ENCODE measurements at regions not wholly inside any gene's neighbourhood (a gene's known extent, or its start where the extent isn't known, plus 50 kb on each side); places are given as distances from the start of the nearest gene placed in this dataset.

- Histone ChIP-seq H3K4me3 (no peak overlapping the region), H3K4me1 (no peaks in the 10 kb centered on the region), H3K27ac (no peak overlapping the region), H3K27me3 (no peaks in the 10 kb centered on the region), H3K9me3 (no peaks in the 10 kb centered on the region), H3K36me3 (no peaks in the 10 kb centered on the region)
- no peak for DNase-seq
- 27% methylated on average over 1 of the region's 1 CpG for WGBS (ENCODE audit: insufficient coverage, low coverage, low lambda C conversion rate, missing lambda C conversion rate)
- ATAC-seq, result no peak
- TF ChIP-seq POLR2A (IDR thresholded peaks at IDR 0.05), result no peak
- TF ChIP-seq, protein P1, sequence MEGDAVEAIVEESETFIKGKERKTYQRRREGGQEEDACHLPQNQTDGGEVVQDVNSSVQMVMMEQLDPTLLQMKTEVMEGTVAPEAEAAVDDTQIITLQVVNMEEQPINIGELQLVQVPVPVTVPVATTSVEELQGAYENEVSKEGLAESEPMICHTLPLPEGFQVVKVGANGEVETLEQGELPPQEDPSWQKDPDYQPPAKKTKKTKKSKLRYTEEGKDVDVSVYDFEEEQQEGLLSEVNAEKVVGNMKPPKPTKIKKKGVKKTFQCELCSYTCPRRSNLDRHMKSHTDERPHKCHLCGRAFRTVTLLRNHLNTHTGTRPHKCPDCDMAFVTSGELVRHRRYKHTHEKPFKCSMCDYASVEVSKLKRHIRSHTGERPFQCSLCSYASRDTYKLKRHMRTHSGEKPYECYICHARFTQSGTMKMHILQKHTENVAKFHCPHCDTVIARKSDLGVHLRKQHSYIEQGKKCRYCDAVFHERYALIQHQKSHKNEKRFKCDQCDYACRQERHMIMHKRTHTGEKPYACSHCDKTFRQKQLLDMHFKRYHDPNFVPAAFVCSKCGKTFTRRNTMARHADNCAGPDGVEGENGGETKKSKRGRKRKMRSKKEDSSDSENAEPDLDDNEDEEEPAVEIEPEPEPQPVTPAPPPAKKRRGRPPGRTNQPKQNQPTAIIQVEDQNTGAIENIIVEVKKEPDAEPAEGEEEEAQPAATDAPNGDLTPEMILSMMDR (IDR thresholded peaks at IDR 0.05), result no peak
- intact Hi-C loops (cut with DNase I), result no loop called here
Measured at GRCh38 chr9:109710830-109711229, 69.2 kb upstream of the PALM2AKAP2 start.

- intact Hi-C loops (cut with DNase I), result no loop called here
- ATAC-seq (no peak), DNase-seq (no peak)
- no peaks in the 10 kb centered on the region for H3K9me3 ChIP-seq
- 58% methylated on average over 3 of the region's 6 CpGs for WGBS (ENCODE audit: insufficient coverage, low coverage, low lambda C conversion rate, missing lambda C conversion rate)
- no peak overlapping the region for H3K27ac ChIP-seq
- no peaks in the 10 kb centered on the region for H3K4me1 ChIP-seq
- no peak for TF ChIP-seq POLR2A (IDR thresholded peaks at IDR 0.05)
- TF ChIP-seq, protein P1 (IDR thresholded peaks at IDR 0.05), result no peak
- no peak overlapping the region for H3K4me3 ChIP-seq
- no peaks in the 10 kb centered on the region for H3K27me3 ChIP-seq
- H3K36me3 ChIP-seq, result no peaks in the 10 kb centered on the region
Measured at GRCh38 chr9:109715344-109715743, 64.7 kb upstream of the PALM2AKAP2 start.

DNA sequence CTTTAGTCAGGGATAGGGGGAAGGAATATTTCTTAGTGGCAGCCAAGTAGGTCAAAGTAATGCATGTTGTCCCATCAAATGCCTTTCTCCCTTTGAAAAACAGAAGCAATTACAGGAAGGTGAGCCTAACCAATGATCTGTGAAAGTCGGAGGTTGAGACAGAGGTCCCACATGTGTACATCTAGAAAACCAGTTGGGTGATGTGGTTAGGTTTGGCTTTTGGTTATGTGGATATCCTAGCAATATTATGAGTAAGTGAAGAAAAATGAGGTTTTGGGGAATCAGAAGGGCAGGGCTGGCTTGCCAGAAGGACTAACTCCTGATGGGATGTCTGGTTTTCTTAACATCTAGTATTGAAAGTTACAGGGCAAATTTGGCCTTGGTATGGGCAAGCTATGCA lies 63.4 kb upstream of the PALM2AKAP2 start:
- Histone ChIP-seq H3K27ac (no peak overlapping the region), H3K9me3 (no peaks in the 10 kb centered on the region), H3K4me3 (no peak overlapping the region), H3K36me3 (no peaks in the 10 kb centered on the region), H3K27me3 (no peaks in the 10 kb centered on the region), H3K4me1 (no peaks in the 10 kb centered on the region)
- TF ChIP-seq POLR2A (IDR thresholded peaks at IDR 0.05), result no peak
- TF ChIP-seq, protein P1 (IDR thresholded peaks at IDR 0.05), result no peak
- DNase-seq, result no peak
- no peak for ATAC-seq
- 88% methylated on average over 1 of the region's 1 CpG for WGBS (ENCODE audit: insufficient coverage, low coverage, low lambda C conversion rate, missing lambda C conversion rate)
- intact Hi-C loops (cut with DNase I), result no loop called here

GRCh38 chr9:109717342-109717741 lies 62.7 kb upstream of the PALM2AKAP2 start:
- no peak overlapping the region for H3K4me3 ChIP-seq
- intact Hi-C loops (cut with DNase I), result no loop called here
- ATAC-seq (no peak), DNase-seq (no peak)
- H3K36me3 ChIP-seq, result no peaks in the 10 kb centered on the region
- no peaks in the 10 kb centered on the region for H3K9me3 ChIP-seq
- H3K4me1 ChIP-seq, result no peaks in the 10 kb centered on the region
- H3K27me3 ChIP-seq, result no peaks in the 10 kb centered on the region
- TF ChIP-seq, protein P1 (IDR thresholded peaks at IDR 0.05), result no peak
- no peak for TF ChIP-seq POLR2A (IDR thresholded peaks at IDR 0.05)
- no peak overlapping the region for H3K27ac ChIP-seq
- 65% methylated on average over 2 of the region's 2 CpGs for WGBS (ENCODE audit: insufficient coverage, low coverage, low lambda C conversion rate, missing lambda C conversion rate)

DNA sequence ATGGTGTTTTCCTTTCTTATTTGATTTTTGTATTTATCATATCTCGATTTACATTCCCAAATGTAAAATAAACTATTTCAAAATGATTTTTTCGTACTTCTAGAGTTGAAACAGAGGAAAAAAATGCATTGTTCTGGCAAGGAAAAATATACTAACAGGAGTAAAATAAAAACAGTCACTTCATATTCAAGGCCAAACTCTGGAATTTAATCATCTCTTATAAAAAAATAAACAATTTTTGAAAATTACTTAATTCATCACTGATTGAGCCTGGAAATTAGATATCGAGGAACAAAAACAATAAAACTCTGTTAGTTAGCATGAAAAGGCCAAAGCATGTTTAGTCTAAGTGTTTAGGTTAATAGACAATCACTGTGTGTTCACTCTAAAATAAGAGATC lies 61.1 kb upstream of the PALM2AKAP2 start:
- WGBS (ENCODE audit: insufficient coverage, low coverage, low lambda C conversion rate, missing lambda C conversion rate), result 77% methylated on average over 3 of the region's 3 CpGs
- DNase-seq, result no peak
- H3K9me3 ChIP-seq, result no peaks in the 10 kb centered on the region
- H3K27ac ChIP-seq, result no peak overlapping the region
- no peaks in the 10 kb centered on the region for H3K4me1 ChIP-seq
- H3K36me3 ChIP-seq, result no peaks in the 10 kb centered on the region
- no peak for TF ChIP-seq POLR2A (IDR thresholded peaks at IDR 0.05)
- TF ChIP-seq, protein P1 (IDR thresholded peaks at IDR 0.05), result no peak
- ATAC-seq, result no peak
- intact Hi-C loops (cut with DNase I), result no loop called here
- no peak overlapping the region for H3K4me3 ChIP-seq
- H3K27me3 ChIP-seq, result no peaks in the 10 kb centered on the region
